Body of pancreas (tissue), 4 donors: ENCODE measurements at regions not wholly inside any gene's neighbourhood (a gene's known extent, or its start where the extent isn't known, plus 50 kb on each side); places are given as distances from the start of the nearest gene placed in this dataset.

Experiments
- ATAC-seq: fragments of 150-250 bp; one replicate; pipeline ENCODE4 v1.9.1; 2016
- DNase-seq, 4 donors: peaks; one replicate each; pipeline ENCODE4 v3.0.0-alpha.2; 2019
- H3K27ac ChIP-seq, 4 donors: fragments of 200-600 bp; sonication (generic); 1 replicate in 3 of 4; 2 replicates in 1 of 4; pipeline versions ENCODE4 v1.5.1 to v1.6.1; 2016 to 2019; ENCODE audit warnings: mild to moderate bottlenecking in 1 of 4, mixed read lengths in 1 of 4, moderate library complexity in 1 of 4
- H3K27me3 ChIP-seq, 2 donors: fragments of 200-600 bp; sonication (generic); one replicate each; pipeline ENCODE4 v1.6.0; 2016; ENCODE audit warnings: mild to moderate bottlenecking in 1 of 2
- H3K36me3 ChIP-seq, 2 donors: fragments of 200-600 bp; sonication (generic); replicated peaks in 1 of 2; 2 replicates each; pipeline ENCODE4 v1.5.1; 2016; ENCODE audit warnings: low read depth in 2 of 2; ENCODE audit not compliant: insufficient read depth in 1 of 2
- H3K4me1 ChIP-seq: fragments of 200-600 bp; sonication (generic); one replicate; pipeline ENCODE4 v1.6.0; 2016
- H3K4me3 ChIP-seq, 2 donors: fragments of 200-600 bp; sonication (generic); 1 replicate in 1 of 2; 2 replicates in 1 of 2; pipeline ENCODE4 v1.5.1; 2016 to 2019
- H3K9me3 ChIP-seq, 3 donors: fragments of 200-600 bp; sonication (generic); 1 replicate in 2 of 3; 2 replicates in 1 of 3; pipeline ENCODE4 v1.5.1; 2016
- CTCF ChIP-seq, 7 experiments: fragments of 450-650 bp in 4 of 7; fragments of 200-600 bp in 3 of 7; sonication (generic) in 3 of 7; IDR thresholded peaks; one replicate each; pipeline ENCODE4 v1.5.1; 2016 to 2019; ENCODE audit warnings: antibody characterized with exemption in 7 of 7
- POLR2A ChIP-seq, 3 donors: fragments of 450-650 bp; IDR thresholded peaks; one replicate each; pipeline ENCODE4 v1.6.1; 2016; ENCODE audit warnings: antibody characterized with exemption in 3 of 3, mild to moderate bottlenecking in 2 of 3
- WGBS, 2 donors: methylation state at CpG; one replicate each; pipeline ENCODE4 v1.1.5; 2017; 5-methylcytosine and 5-hydroxymethylcytosine counted together
- intact Hi-C: fragments of 100-400 bp; cut with DNase I; formaldehyde crosslinking; loops from one replicate; pipeline ENCODE4 v1.15.1; 2023

DNA sequence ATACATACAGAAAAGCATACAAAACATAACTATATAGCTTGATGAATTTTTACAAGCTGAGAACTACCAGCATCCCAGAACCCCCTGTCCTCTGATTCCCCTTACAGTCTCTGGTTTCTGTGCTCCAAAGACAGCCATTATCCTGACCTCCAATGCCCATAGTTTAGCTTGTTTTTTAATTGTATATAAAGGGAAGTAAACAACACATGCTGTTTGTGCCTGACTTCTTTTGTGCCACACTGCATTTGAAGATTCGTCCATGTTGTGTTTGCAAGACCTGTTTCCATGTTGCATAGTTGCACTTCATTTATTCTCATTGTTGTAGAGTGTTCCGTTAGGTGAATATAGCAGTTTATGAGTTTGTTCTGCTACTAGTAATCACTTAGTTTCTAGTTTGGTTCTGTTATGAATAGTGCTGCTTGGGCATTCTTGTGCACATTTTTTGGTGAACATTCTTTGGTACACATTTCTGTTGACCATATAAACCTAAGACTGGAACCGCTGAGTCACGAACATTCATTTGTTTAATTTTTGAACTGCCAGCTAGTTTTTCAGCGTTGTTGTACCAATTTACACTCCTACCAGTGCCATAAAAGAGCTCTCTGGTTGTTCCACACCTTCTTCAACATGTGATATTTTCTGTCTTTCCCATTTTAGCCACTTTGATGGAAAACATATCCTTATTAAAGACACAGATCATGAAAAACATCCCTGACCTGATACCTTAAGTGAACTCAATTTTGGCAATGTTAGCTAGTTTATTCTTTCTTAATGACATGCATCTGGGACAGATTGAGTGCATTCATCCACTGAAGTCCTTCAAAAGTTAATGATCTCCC lies 78.1 kb upstream of the ANXA1 start:
- ATAC-seq (peak; percentile 71), DNase-seq (no peak)
- Histone ChIP-seq H3K27ac (peak overlapping the region in 2 of 4 donors; percentile 37 to 43), H3K27me3 (no peaks in the 10 kb centered on the region), H3K4me3 (no peak overlapping the region), H3K36me3 (no peaks in the 10 kb centered on the region), H3K9me3 (no peaks in the 10 kb centered on the region), H3K4me1 (no peaks in the 10 kb centered on the region)
- WGBS, 2 donors, result 54 to 62% methylated on average over 5 of the region's 5 CpGs
- TF ChIP-seq CTCF (IDR thresholded peaks at IDR 0.05), result no peak
- no peak for TF ChIP-seq POLR2A (IDR thresholded peaks at IDR 0.05)
- intact Hi-C loops, result no loop called here

DNA sequence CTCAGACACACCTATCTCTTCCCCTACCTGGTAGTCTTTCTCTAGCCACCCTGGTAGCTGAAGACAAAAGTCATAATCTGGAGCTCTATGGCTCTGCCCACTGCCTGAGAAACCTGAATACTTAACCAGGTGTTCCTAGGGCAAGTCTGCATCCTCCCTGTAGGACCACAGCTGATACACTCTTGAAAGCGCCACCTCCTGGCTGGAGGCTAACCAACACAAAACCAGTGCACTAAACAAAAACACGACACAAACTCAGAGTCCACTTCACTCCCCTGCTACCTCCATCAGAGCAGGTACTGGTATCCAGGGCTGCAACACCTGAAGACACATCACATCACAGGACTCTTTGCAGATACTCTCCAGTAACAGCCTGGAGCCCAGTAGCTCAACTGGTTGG lies 84.6 kb upstream of the ANXA1 start:
- H3K4me3 ChIP-seq, result no peak overlapping the region

GRCh38 chr9:73065439-73065838 lies 86.2 kb upstream of the ANXA1 start:
- Histone ChIP-seq H3K4me3 (no peak overlapping the region), H3K9me3 (no peaks in the 10 kb centered on the region), H3K36me3 (no peaks in the 10 kb centered on the region), H3K27me3 (no peaks in the 10 kb centered on the region), H3K4me1 (no peaks in the 10 kb centered on the region), H3K27ac (no peak overlapping the region)
- DNase-seq (no peak), ATAC-seq (no peak)
- WGBS, 2 donors, result 87 to 90% methylated on average over 6 of the region's 6 CpGs
- TF ChIP-seq CTCF (IDR thresholded peaks at IDR 0.05) (no peak), POLR2A (IDR thresholded peaks at IDR 0.05) (no peak)
- intact Hi-C loops, result no loop called here

More for the DNA sequence above, 84.6 kb upstream of the ANXA1 start:
- Histone ChIP-seq H3K9me3 (no peaks in the 10 kb centered on the region), H3K27me3 (no peaks in the 10 kb centered on the region), H3K36me3 (no peaks in the 10 kb centered on the region), H3K4me1 (no peaks in the 10 kb centered on the region), H3K27ac (no peak overlapping the region)
- ATAC-seq, result no peak
- TF ChIP-seq CTCF (IDR thresholded peaks at IDR 0.05) (peak in 1 of 7 experiments; percentile 7), POLR2A (IDR thresholded peaks at IDR 0.05) (no peak)
- 98 to 100% methylated on average over 1 to 2 of the region's 2 CpGs for WGBS, 2 donors
- intact Hi-C loops, result no loop called here
- no peak for DNase-seq

DNA sequence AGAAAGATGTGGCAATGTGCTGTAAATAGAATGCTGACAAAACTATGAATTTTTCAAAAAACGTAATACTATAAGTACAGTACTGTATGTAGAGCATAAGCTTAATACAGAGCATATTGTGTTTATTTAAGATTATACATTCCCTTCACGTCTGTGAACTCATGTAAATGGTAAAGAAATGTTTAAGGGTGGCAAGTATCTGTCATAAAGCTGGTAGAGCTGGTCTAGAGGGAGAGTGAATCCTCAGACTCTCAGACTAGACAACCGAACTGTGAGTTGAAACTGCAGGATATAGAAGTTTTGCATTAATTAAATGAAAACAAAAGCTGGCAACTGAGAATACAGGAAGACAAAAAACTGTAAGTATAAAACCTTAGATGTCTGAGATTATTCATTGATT lies 87.3 kb upstream of the ANXA1 start:
- WGBS, 2 donors, result 62 to 65% methylated on average over 3 of the region's 3 CpGs
- intact Hi-C loops, result no loop called here

More for the DNA sequence above, 87.3 kb upstream of the ANXA1 start:
- no peak overlapping the region for H3K4me3 ChIP-seq
- no peak for ATAC-seq
- no peaks in the 10 kb centered on the region for H3K4me1 ChIP-seq
- no peaks in the 10 kb centered on the region for H3K36me3 ChIP-seq
- no peaks in the 10 kb centered on the region for H3K27me3 ChIP-seq
- DNase-seq, result no peak
- no peak overlapping the region for H3K27ac ChIP-seq
- no peak for TF ChIP-seq POLR2A (IDR thresholded peaks at IDR 0.05)
- TF ChIP-seq CTCF (IDR thresholded peaks at IDR 0.05), result no peak
- H3K9me3 ChIP-seq, result no peaks in the 10 kb centered on the region
